Ovary (tissue), 3 donors: ENCODE measurements at regions not wholly inside any gene's neighbourhood (a gene's known extent, or its start where the extent isn't known, plus 50 kb on each side); places are given as distances from the start of the nearest gene placed in this dataset.

ENCODE experiments used
- EP300 ChIP-seq: sonication (generic); formaldehyde crosslinking; IDR thresholded peaks from one replicate; pipeline ENCODE4 v1.6.1; 2017; ENCODE audit warnings: antibody characterized with exemption
- POLR2A ChIP-seq: fragments of 450-650 bp; IDR thresholded peaks from one replicate; pipeline ENCODE4 v1.6.1; 2017; ENCODE audit warnings: antibody characterized with exemption, mild to moderate bottlenecking, moderate library complexity
- TF ChIP-seq, protein P1 (sequence below), 3 donors: fragments of 450-650 bp in 2 of 3; fragments of 200-600 bp in 1 of 3; IDR thresholded peaks; one replicate each; pipeline versions ENCODE4 v1.5.1 to v1.8.0; 2016 to 2022; ENCODE audit warnings: antibody characterized with exemption in 3 of 3, mild to moderate bottlenecking in 1 of 3
- donor health status: DM: no; HTN: no; CAD: no.

DNA sequence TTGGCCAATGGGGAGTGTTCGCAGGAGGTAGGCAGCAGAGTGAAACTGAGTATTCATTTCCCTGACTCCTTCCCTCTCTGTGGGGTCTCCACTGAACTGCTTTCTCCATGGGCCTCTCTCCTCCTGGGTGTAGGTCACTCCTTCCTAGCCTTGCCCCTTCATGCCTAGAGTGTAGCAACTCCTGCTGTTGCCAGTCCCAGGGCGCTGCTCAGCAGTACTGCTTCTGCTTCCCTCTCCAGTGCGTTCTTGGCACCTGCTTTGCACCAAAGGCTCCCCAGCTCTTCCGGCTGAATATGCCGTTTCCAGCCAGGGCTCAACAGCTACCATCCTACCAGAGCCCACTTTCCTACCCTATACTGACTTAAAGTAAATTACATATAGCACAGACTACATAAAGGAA, 92.2 kb downstream of the MAF start:
- TF ChIP-seq, protein P1, sequence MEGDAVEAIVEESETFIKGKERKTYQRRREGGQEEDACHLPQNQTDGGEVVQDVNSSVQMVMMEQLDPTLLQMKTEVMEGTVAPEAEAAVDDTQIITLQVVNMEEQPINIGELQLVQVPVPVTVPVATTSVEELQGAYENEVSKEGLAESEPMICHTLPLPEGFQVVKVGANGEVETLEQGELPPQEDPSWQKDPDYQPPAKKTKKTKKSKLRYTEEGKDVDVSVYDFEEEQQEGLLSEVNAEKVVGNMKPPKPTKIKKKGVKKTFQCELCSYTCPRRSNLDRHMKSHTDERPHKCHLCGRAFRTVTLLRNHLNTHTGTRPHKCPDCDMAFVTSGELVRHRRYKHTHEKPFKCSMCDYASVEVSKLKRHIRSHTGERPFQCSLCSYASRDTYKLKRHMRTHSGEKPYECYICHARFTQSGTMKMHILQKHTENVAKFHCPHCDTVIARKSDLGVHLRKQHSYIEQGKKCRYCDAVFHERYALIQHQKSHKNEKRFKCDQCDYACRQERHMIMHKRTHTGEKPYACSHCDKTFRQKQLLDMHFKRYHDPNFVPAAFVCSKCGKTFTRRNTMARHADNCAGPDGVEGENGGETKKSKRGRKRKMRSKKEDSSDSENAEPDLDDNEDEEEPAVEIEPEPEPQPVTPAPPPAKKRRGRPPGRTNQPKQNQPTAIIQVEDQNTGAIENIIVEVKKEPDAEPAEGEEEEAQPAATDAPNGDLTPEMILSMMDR (IDR thresholded peaks at IDR 0.05) = no peak
- TF ChIP-seq EP300 (no peak), POLR2A (no peak)
